ENCODE measurements at regions not wholly inside any gene's neighbourhood (a gene's known extent, or its start where the extent isn't known, plus 50 kb on each side); places are given as distances from the start of the nearest gene placed in this dataset.
"Not testable (repeated sequence)": the region's sequence is repeated elsewhere in the genome, so short reads cannot be mapped to it uniquely, and the experiment has no call there.

- no peak overlapping the region for H3K4me3 ChIP-seq (ENCODE audit: low read length)
- H3K36me3 ChIP-seq (ENCODE audit: control insufficient read depth, low read length), result no peaks in the 10 kb centered on the region
- no peaks in the 10 kb centered on the region for H4K20me1 ChIP-seq (ENCODE audit: control insufficient read depth, insufficient read depth, low read depth, low read length)
- no peaks in the 10 kb centered on the region for H3K4me1 ChIP-seq (ENCODE audit: control insufficient read depth, low read length)
- no peak overlapping the region for H3K27ac ChIP-seq (ENCODE audit: low read depth, low read length)
- H3K27me3 ChIP-seq (ENCODE audit: control insufficient read depth, low read length), result no peaks in the 10 kb centered on the region
- no peak overlapping the region for H3K4me2 ChIP-seq (ENCODE audit: low read length)
- H3K79me2 ChIP-seq (ENCODE audit: control insufficient read depth, low read length), result no peaks in the 10 kb centered on the region
- no peaks in the 10 kb centered on the region for H3F3A ChIP-seq (ENCODE audit: control insufficient read depth, insufficient read depth)
- H3K9me3 ChIP-seq (ENCODE audit: control insufficient read depth, insufficient read depth, low read length), result no peaks in the 10 kb centered on the region
- TF ChIP-seq CTCF (IDR thresholded peaks at IDR 0.05; ENCODE audit: low read depth, low read length, poor library complexity, severe bottlenecking) (no peak), EZH2phosphoT487 (IDR thresholded peaks at IDR 0.05; ENCODE audit: borderline replicate concordance, low read length) (no peak)
- no peaks in the 10 kb centered on the region for H3K9me2 ChIP-seq (replicated peaks; ENCODE audit: control insufficient read depth, low read length)
These were observed 311.5 kb upstream of the TARS1 start for GRCh38 chr5:33129309-33129708.

- Histone ChIP-seq H3K9me3 (ENCODE audit: control insufficient read depth, insufficient read depth, low read length) (no peaks in the 10 kb centered on the region), H3K36me3 (ENCODE audit: control insufficient read depth, low read length) (no peaks in the 10 kb centered on the region), H3K9me2 (replicated peaks; ENCODE audit: control insufficient read depth, low read length) (no peaks in the 10 kb centered on the region), H3K4me1 (ENCODE audit: control insufficient read depth, low read length) (no peaks in the 10 kb centered on the region), H3F3A (ENCODE audit: control insufficient read depth, insufficient read depth) (no peaks in the 10 kb centered on the region), H3K4me2 (ENCODE audit: low read length) (no peak overlapping the region), H3K4me3 (ENCODE audit: low read length) (no peak overlapping the region), H4K20me1 (ENCODE audit: control insufficient read depth, insufficient read depth, low read depth, low read length) (no peaks in the 10 kb centered on the region), H3K79me2 (ENCODE audit: control insufficient read depth, low read length) (no peaks in the 10 kb centered on the region), H3K27ac (ENCODE audit: low read depth, low read length) (no peak overlapping the region), H3K27me3 (ENCODE audit: control insufficient read depth, low read length) (no peaks in the 10 kb centered on the region)
- TF ChIP-seq EZH2phosphoT487 (IDR thresholded peaks at IDR 0.05; ENCODE audit: borderline replicate concordance, low read length) (no peak), CTCF (IDR thresholded peaks at IDR 0.05; ENCODE audit: low read depth, low read length, poor library complexity, severe bottlenecking) (no peak)
These were observed 304.0 kb upstream of the TARS1 start for GRCh38 chr5:33136785-33137184.

GRCh38 chr5:33138145-33138544 lies 302.6 kb upstream of the TARS1 start:
- not testable (repeated sequence) for H3K9me2 ChIP-seq (replicated peaks; ENCODE audit: control insufficient read depth, low read length); H4K20me1 ChIP-seq (ENCODE audit: control insufficient read depth, insufficient read depth, low read depth, low read length); H3K27me3 ChIP-seq (ENCODE audit: control insufficient read depth, low read length); H3F3A ChIP-seq (ENCODE audit: control insufficient read depth, insufficient read depth); H3K4me2 ChIP-seq (ENCODE audit: low read length); H3K79me2 ChIP-seq (ENCODE audit: control insufficient read depth, low read length); H3K36me3 ChIP-seq (ENCODE audit: control insufficient read depth, low read length); H3K27ac ChIP-seq (ENCODE audit: low read depth, low read length); H3K4me1 ChIP-seq (ENCODE audit: control insufficient read depth, low read length); H3K4me3 ChIP-seq (ENCODE audit: low read length); H3K9me3 ChIP-seq (ENCODE audit: control insufficient read depth, insufficient read depth, low read length)

GRCh38 chr5:33143405-33144123 lies 297.2 kb upstream of the TARS1 start:
- TF ChIP-seq CTCF (IDR thresholded peaks at IDR 0.05; ENCODE audit: low read depth, low read length, poor library complexity, severe bottlenecking) (no peak), EZH2phosphoT487 (IDR thresholded peaks at IDR 0.05; ENCODE audit: borderline replicate concordance, low read length) (no peak)

More at GRCh38 chr5:33143405-33144123, 297.2 kb upstream of the TARS1 start:
- Histone ChIP-seq H3K27me3 (ENCODE audit: control insufficient read depth, low read length) (no peaks in the 10 kb centered on the region), H3K4me1 (ENCODE audit: control insufficient read depth, low read length) (no peaks in the 10 kb centered on the region), H3K4me2 (ENCODE audit: low read length) (no peak overlapping the region), H3K27ac (ENCODE audit: low read depth, low read length) (no peak overlapping the region), H3K36me3 (ENCODE audit: control insufficient read depth, low read length) (no peaks in the 10 kb centered on the region), H3K79me2 (ENCODE audit: control insufficient read depth, low read length) (no peaks in the 10 kb centered on the region), H3F3A (ENCODE audit: control insufficient read depth, insufficient read depth) (no peaks in the 10 kb centered on the region), H3K9me2 (replicated peaks; ENCODE audit: control insufficient read depth, low read length) (no peaks in the 10 kb centered on the region), H3K9me3 (ENCODE audit: control insufficient read depth, insufficient read depth, low read length) (no peaks in the 10 kb centered on the region), H4K20me1 (ENCODE audit: control insufficient read depth, insufficient read depth, low read depth, low read length) (no peaks in the 10 kb centered on the region), H3K4me3 (ENCODE audit: low read length) (no peak overlapping the region)

Data from DOHH2 (cell line).